ENCODE measurements at regions not wholly inside any gene's neighbourhood (a gene's known extent, or its start where the extent isn't known, plus 50 kb on each side); places are given as distances from the start of the nearest gene placed in this dataset.

DNA sequence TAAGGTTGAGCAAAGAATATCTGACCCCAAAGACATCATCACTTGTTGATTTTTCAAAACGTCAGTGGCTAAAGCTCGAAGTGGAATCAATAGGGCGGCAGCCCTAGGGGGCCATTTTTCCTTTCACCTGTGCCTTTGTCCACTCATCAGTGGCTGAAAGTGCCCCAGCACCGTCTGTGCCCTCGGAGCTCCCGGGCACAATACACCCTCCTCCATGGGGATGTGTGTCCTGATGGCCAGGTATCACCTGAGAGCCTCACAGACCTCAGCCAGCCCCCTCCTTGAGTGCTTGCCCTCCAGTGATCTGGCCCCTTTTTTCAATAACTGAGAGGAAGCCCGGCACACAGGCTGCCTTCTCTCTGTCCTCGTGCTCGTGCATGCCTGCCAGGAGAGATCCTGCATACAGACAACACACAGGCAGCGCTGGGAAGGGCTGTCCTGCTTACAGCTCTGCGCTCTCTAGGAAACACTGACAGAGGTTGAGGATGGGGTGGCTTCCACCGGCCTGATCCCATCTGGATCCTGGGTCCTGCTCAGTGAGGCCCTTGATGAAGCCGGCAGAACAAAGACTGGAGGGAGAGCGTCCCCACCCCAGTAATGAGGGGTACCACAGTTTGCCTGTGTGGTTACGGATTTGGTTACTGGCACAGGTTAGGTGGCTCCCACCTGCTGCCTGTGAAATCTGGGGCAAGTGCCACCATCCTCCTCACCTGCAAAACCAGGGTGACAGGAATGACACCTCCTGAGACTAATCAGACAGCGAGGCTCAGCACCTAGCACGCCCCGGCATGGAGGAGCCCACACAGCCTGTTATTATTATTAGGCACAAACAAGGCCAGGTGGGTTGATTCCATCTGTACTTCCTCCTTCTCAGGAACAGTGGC lies 197.5 kb upstream of the RAB6C start:
- no peaks in the 10 kb centered on the region for H3K9me2 ChIP-seq (replicated peaks; ENCODE audit: insufficient read depth, low read length)
- H3K4me1 ChIP-seq (ENCODE audit: low read length) = no peaks in the 10 kb centered on the region
- H3K36me3 ChIP-seq (ENCODE audit: insufficient read depth, low read length) = no peaks in the 10 kb centered on the region
- H3K4me3 ChIP-seq (ENCODE audit: low read length) = no peak overlapping the region
- no peak overlapping the region for H3K4me2 ChIP-seq (ENCODE audit: low read depth, low read length, poor library complexity, severe bottlenecking)
- no peak overlapping the region for H3K27ac ChIP-seq (ENCODE audit: low read length)
- no peak for DNase-seq
- H2AFZ ChIP-seq (ENCODE audit: low read length) = no peak overlapping the region
- H3K9me3 ChIP-seq (ENCODE audit: low read length) = no peaks in the 10 kb centered on the region
- no peaks in the 10 kb centered on the region for H3K79me2 ChIP-seq (ENCODE audit: low read length)
- no peaks in the 10 kb centered on the region for H3K27me3 ChIP-seq (ENCODE audit: low read length)
- no peak overlapping the region for H3K9ac ChIP-seq (ENCODE audit: low read length)
- no peaks in the 10 kb centered on the region for H4K20me1 ChIP-seq (ENCODE audit: insufficient read depth, low read depth, low read length)

DNA sequence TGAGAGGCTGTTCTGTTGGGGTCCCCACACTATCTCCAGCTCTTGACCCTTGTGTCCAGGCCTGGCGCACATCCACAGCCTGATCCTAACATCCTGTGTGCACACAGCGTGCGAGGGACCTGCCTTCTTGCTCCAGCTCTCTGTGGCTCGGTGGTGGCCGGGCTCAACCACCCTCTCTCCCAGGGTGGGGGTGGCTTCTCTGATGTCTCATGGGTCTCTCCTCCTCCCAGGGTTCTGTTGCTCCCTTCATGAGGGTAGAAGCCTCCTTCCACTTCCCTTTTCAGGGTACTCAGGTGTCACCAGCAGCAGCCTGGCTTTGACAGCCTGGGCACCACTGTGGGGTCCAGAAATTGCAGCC lies 196.9 kb upstream of the RAB6C start:
- DNase-seq = no peak
- Histone ChIP-seq H3K79me2 (ENCODE audit: low read length) (no peaks in the 10 kb centered on the region), H3K9ac (ENCODE audit: low read length) (no peak overlapping the region), H3K27me3 (ENCODE audit: low read length) (no peaks in the 10 kb centered on the region), H3K9me3 (ENCODE audit: low read length) (no peaks in the 10 kb centered on the region), H2AFZ (ENCODE audit: low read length) (no peak overlapping the region), H4K20me1 (ENCODE audit: insufficient read depth, low read depth, low read length) (no peaks in the 10 kb centered on the region), H3K4me3 (ENCODE audit: low read length) (no peak overlapping the region), H3K4me2 (ENCODE audit: low read depth, low read length, poor library complexity, severe bottlenecking) (no peak overlapping the region), H3K27ac (ENCODE audit: low read length) (no peak overlapping the region), H3K4me1 (ENCODE audit: low read length) (no peaks in the 10 kb centered on the region), H3K9me2 (replicated peaks; ENCODE audit: insufficient read depth, low read length) (no peaks in the 10 kb centered on the region), H3K36me3 (ENCODE audit: insufficient read depth, low read length) (no peaks in the 10 kb centered on the region)

DNA sequence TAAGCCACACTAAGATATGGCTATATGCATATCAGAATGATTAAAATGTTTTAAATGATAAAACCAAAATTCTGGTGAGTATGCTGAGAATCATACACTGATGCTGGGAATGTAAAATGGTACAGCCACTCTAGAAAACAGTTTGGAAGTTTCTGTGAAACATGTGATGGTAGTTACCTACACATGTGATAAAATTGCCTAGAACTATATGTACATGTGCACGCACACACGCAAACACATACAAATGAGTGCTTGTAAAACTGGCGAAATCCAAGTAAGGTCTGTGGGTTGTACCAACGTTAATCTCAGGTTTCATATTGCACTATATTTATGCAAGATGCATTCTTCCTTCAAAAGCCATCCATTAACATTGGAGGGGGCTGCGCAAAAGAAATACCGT lies 195.0 kb upstream of the RAB6C start:
- Histone ChIP-seq H4K20me1 (ENCODE audit: insufficient read depth, low read depth, low read length) (no peaks in the 10 kb centered on the region), H3K9ac (ENCODE audit: low read length) (no peak overlapping the region), H3K4me3 (ENCODE audit: low read length) (no peak overlapping the region), H3K9me3 (ENCODE audit: low read length) (no peaks in the 10 kb centered on the region), H2AFZ (ENCODE audit: low read length) (no peak overlapping the region), H3K79me2 (ENCODE audit: low read length) (no peaks in the 10 kb centered on the region), H3K4me1 (ENCODE audit: low read length) (no peaks in the 10 kb centered on the region), H3K36me3 (ENCODE audit: insufficient read depth, low read length) (no peaks in the 10 kb centered on the region), H3K27ac (ENCODE audit: low read length) (no peak overlapping the region), H3K4me2 (ENCODE audit: low read depth, low read length, poor library complexity, severe bottlenecking) (no peak overlapping the region), H3K9me2 (replicated peaks; ENCODE audit: insufficient read depth, low read length) (no peaks in the 10 kb centered on the region), H3K27me3 (ENCODE audit: low read length) (no peaks in the 10 kb centered on the region)
- no peak for DNase-seq

DNA sequence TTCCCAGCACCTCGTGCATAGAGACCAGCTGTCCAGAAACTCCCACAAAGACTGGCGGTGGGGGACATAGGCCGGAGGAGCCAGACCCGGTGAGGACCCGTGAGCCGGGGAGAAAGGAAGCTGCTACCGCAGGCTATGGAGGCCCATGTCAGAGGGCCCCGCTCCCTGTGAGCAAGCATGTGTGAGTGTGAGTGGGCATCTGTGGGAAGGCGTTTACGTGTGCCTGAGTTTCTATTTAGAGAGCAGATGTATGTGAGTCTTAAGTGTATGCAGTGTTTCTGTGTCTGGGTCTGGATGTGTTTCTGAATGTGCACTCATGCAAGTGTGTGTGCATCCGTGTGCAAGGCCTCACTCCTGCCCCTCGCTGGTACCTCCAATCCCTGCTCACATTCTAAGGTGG lies 187.8 kb upstream of the RAB6C start:
- H3K9me3 ChIP-seq (ENCODE audit: low read length) = no peaks in the 10 kb centered on the region
- no peaks in the 10 kb centered on the region for H3K4me1 ChIP-seq (ENCODE audit: low read length)
- H3K27ac ChIP-seq (ENCODE audit: low read length) = no peak overlapping the region
- no peaks in the 10 kb centered on the region for H3K27me3 ChIP-seq (ENCODE audit: low read length)
- H3K4me2 ChIP-seq (ENCODE audit: low read depth, low read length, poor library complexity, severe bottlenecking) = no peak overlapping the region
- no peak for DNase-seq
- H3K4me3 ChIP-seq (ENCODE audit: low read length) = no peak overlapping the region
- no peaks in the 10 kb centered on the region for H4K20me1 ChIP-seq (ENCODE audit: insufficient read depth, low read depth, low read length)
- H3K79me2 ChIP-seq (ENCODE audit: low read length) = no peaks in the 10 kb centered on the region
- no peaks in the 10 kb centered on the region for H3K9me2 ChIP-seq (replicated peaks; ENCODE audit: insufficient read depth, low read length)
- H2AFZ ChIP-seq (ENCODE audit: low read length) = no peak overlapping the region
- no peak overlapping the region for H3K9ac ChIP-seq (ENCODE audit: low read length)
- H3K36me3 ChIP-seq (ENCODE audit: insufficient read depth, low read length) = no peaks in the 10 kb centered on the region

DNA sequence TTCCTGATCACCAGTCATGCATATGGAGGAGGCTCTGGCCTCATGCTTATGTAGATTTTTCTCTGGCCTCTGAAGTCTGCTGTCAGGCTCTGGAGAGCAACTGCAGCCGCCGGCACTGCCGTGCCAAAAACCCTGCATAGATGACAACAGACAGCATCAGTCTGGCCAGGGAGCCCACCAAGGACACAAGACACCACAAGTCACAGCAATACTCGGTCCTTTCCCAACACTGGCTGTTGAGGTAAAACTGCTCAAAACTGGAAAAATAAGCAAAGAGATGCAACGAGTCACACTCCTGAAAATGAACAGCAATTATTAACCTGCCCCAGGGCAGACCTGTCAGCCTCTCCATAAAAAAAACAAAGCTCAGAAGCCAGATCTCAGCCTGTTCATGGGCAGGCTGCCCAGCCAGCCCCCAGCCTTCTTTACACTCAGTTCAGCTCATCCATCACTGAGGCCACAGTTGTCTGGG lies 186.0 kb upstream of the RAB6C start:
- Histone ChIP-seq H3K27ac (ENCODE audit: low read length) (no peak overlapping the region), H3K4me1 (ENCODE audit: low read length) (no peaks in the 10 kb centered on the region), H3K36me3 (ENCODE audit: insufficient read depth, low read length) (no peaks in the 10 kb centered on the region), H3K9me3 (ENCODE audit: low read length) (no peaks in the 10 kb centered on the region), H3K79me2 (ENCODE audit: low read length) (no peaks in the 10 kb centered on the region), H3K9ac (ENCODE audit: low read length) (no peak overlapping the region), H4K20me1 (ENCODE audit: insufficient read depth, low read depth, low read length) (no peaks in the 10 kb centered on the region), H3K4me3 (ENCODE audit: low read length) (no peak overlapping the region), H3K9me2 (replicated peaks; ENCODE audit: insufficient read depth, low read length) (no peaks in the 10 kb centered on the region), H3K4me2 (ENCODE audit: low read depth, low read length, poor library complexity, severe bottlenecking) (no peak overlapping the region), H2AFZ (ENCODE audit: low read length) (no peak overlapping the region), H3K27me3 (ENCODE audit: low read length) (no peaks in the 10 kb centered on the region)
- DNase-seq = no peak

DNA sequence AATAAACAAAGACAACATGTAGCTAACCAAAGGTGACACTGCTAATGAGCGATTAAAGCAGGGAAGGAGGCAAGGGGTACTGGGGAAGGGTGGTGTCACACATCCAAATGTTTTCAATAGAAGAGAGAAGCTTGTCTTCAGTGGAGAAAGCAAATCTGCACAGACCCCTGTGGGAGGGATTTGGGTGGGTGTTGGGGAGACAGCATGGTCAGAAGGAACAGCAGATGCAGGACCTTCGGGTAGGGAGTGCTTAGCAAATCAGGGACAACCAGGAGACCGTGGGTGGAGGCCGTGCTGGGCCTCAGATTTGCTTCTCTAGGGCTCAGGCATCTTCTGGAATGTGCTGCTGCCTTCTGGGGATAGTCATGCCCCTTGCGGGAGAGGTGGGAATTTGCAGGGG lies 185.3 kb upstream of the RAB6C start:
- Histone ChIP-seq H3K36me3 (ENCODE audit: insufficient read depth, low read length) (no peaks in the 10 kb centered on the region), H3K4me1 (ENCODE audit: low read length) (no peaks in the 10 kb centered on the region), H2AFZ (ENCODE audit: low read length) (no peak overlapping the region), H3K79me2 (ENCODE audit: low read length) (no peaks in the 10 kb centered on the region), H3K27me3 (ENCODE audit: low read length) (no peaks in the 10 kb centered on the region), H3K9me2 (replicated peaks; ENCODE audit: insufficient read depth, low read length) (no peaks in the 10 kb centered on the region), H4K20me1 (ENCODE audit: insufficient read depth, low read depth, low read length) (no peaks in the 10 kb centered on the region), H3K27ac (ENCODE audit: low read length) (no peak overlapping the region), H3K9me3 (ENCODE audit: low read length) (no peaks in the 10 kb centered on the region), H3K4me3 (ENCODE audit: low read length) (no peak overlapping the region), H3K4me2 (ENCODE audit: low read depth, low read length, poor library complexity, severe bottlenecking) (no peak overlapping the region), H3K9ac (ENCODE audit: low read length) (no peak overlapping the region)
- no peak for DNase-seq

DNA sequence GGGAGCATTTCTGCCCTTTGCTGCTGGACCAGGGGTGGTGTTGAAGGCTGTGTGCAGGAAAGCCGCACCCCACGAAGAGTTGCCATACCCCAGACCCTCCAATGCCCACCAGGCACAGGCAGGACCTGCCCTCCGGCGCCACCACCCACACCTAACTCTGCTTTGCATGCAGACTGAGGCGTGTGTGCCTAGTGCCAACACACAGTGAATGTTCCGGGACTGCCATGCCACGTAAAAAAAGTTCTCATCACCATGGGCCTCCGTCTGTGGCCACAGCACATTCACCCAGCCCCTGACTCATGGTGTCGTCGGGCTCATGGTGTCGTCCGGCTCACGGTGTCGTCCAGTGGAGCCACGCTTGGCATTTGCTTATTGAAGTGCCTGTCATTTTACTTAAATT lies 184.9 kb upstream of the RAB6C start:
- Histone ChIP-seq H2AFZ (ENCODE audit: low read length) (no peak overlapping the region), H3K4me2 (ENCODE audit: low read depth, low read length, poor library complexity, severe bottlenecking) (no peak overlapping the region), H3K9me3 (ENCODE audit: low read length) (no peaks in the 10 kb centered on the region), H3K36me3 (ENCODE audit: insufficient read depth, low read length) (no peaks in the 10 kb centered on the region), H3K9ac (ENCODE audit: low read length) (no peak overlapping the region), H3K27me3 (ENCODE audit: low read length) (no peaks in the 10 kb centered on the region), H4K20me1 (ENCODE audit: insufficient read depth, low read depth, low read length) (no peaks in the 10 kb centered on the region), H3K9me2 (replicated peaks; ENCODE audit: insufficient read depth, low read length) (no peaks in the 10 kb centered on the region), H3K79me2 (ENCODE audit: low read length) (no peaks in the 10 kb centered on the region), H3K27ac (ENCODE audit: low read length) (no peak overlapping the region), H3K4me3 (ENCODE audit: low read length) (no peak overlapping the region), H3K4me1 (ENCODE audit: low read length) (no peaks in the 10 kb centered on the region)
- no peak for DNase-seq

DNA sequence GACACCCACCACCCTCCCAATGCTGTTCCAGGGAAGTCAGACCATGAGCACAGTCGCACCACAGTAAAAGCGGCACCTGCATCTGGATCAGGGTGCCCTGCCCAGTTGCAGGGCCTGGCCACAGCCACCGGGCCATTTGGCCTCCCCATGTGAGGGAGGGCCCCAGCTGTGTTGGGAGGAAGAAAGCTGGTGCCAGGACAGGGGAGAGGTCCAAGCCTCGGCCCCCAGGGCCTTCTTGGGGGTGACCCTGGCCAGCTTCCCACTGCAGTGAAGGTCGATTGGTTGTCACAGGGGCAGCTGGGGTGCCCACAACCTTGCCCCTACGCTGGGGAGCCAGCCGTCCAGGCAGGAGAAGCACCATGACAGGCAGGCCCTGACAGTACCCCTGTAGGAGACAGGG lies 183.2 kb upstream of the RAB6C start:
- Histone ChIP-seq H4K20me1 (ENCODE audit: insufficient read depth, low read depth, low read length) (no peaks in the 10 kb centered on the region), H3K4me1 (ENCODE audit: low read length) (no peaks in the 10 kb centered on the region), H3K36me3 (ENCODE audit: insufficient read depth, low read length) (no peaks in the 10 kb centered on the region), H3K9ac (ENCODE audit: low read length) (no peak overlapping the region), H3K4me3 (ENCODE audit: low read length) (no peak overlapping the region), H3K9me2 (replicated peaks; ENCODE audit: insufficient read depth, low read length) (no peaks in the 10 kb centered on the region), H3K27me3 (ENCODE audit: low read length) (no peaks in the 10 kb centered on the region), H3K4me2 (ENCODE audit: low read depth, low read length, poor library complexity, severe bottlenecking) (no peak overlapping the region), H3K9me3 (ENCODE audit: low read length) (no peaks in the 10 kb centered on the region), H3K27ac (ENCODE audit: low read length) (no peak overlapping the region), H3K79me2 (ENCODE audit: low read length) (no peaks in the 10 kb centered on the region), H2AFZ (ENCODE audit: low read length) (no peak overlapping the region)
- no peak for DNase-seq
